Transverse colon (tissue), 4 donors: ENCODE measurements at regions not wholly inside any gene's neighbourhood (a gene's known extent, or its start where the extent isn't known, plus 50 kb on each side); places are given as distances from the start of the nearest gene placed in this dataset.

Source experiments
- DNase-seq: peaks from one replicate; pipeline ENCODE4 v3.0.0-alpha.2; 2019
- H3K27ac ChIP-seq, 4 donors: fragments of 200-600 bp; sonication (generic); 2 replicates each; pipeline ENCODE4 v1.5.1; 2016 to 2018; ENCODE audit warnings: inconsistent platforms in 4 of 4
- H3K27me3 ChIP-seq: fragments of 200-600 bp; sonication (generic); 2 replicates; pipeline ENCODE4 v1.5.1; 2017; ENCODE audit warnings: inconsistent platforms
- H3K36me3 ChIP-seq, 4 donors: fragments of 200-600 bp; sonication (generic); 2 replicates each; pipeline ENCODE4 v1.5.1; 2017 to 2019; ENCODE audit warnings: inconsistent platforms in 4 of 4
- H3K4me1 ChIP-seq, 4 donors: fragments of 200-600 bp; sonication (generic); 2 replicates each; pipeline ENCODE4 v1.5.1; 2017 to 2020; ENCODE audit warnings: inconsistent platforms in 4 of 4
- H3K4me3 ChIP-seq, 4 donors: fragments of 200-600 bp; sonication (generic); 1 replicate in 1 of 4; 2 replicates in 3 of 4; pipeline versions ENCODE4 v1.5.1 to v1.6.1; 2017 to 2019; ENCODE audit warnings: inconsistent platforms in 4 of 4
- H3K9me3 ChIP-seq, 2 donors: fragments of 200-600 bp; sonication (generic); 2 replicates each; pipeline ENCODE4 v1.5.1; 2017 to 2019; ENCODE audit warnings: inconsistent platforms in 2 of 2
- CTCF ChIP-seq, 5 experiments: fragments of 200-600 bp in 3 of 5; fragments of 450-650 bp in 2 of 5; sonication (generic) in 3 of 5; IDR thresholded peaks; 1 replicate in 2 of 5; 2 replicates in 3 of 5; pipeline ENCODE4 v1.5.1; 2016 to 2017; ENCODE audit warnings: antibody characterized with exemption in 5 of 5, inconsistent platforms in 3 of 5, mild to moderate bottlenecking in 2 of 5, moderate library complexity in 1 of 5
- EP300 ChIP-seq: sonication (generic); formaldehyde crosslinking; IDR thresholded peaks from one replicate; pipeline ENCODE4 v1.6.1; 2017; ENCODE audit warnings: antibody characterized with exemption, low read depth
- POLR2A ChIP-seq: fragments of 450-650 bp; IDR thresholded peaks from one replicate; pipeline ENCODE4 v1.6.1; 2016; ENCODE audit warnings: antibody characterized with exemption, mild to moderate bottlenecking, moderate library complexity
- POLR2AphosphoS5 ChIP-seq, 3 donors: sonication (generic); formaldehyde crosslinking; IDR thresholded peaks; one replicate each; pipeline ENCODE4 v1.6.1; 2016; ENCODE audit warnings: antibody characterized with exemption in 3 of 3
- WGBS, 2 donors: methylation state at CpG; one replicate each; pipeline ENCODE4 v1.1.5; 2018; ENCODE audit warnings: low coverage in 1 of 2; 5-methylcytosine and 5-hydroxymethylcytosine counted together
- in situ Hi-C, 4 donors: fragments of 200-750 bp; cut with MboI; loops; one replicate each; pipeline versions ENCODE4 v1.15.0 to v1.15.1; 2017; ENCODE audit warnings: low sequenced_read_pairs in 3 of 4, low pct_ligation_motif_present in 1 of 4, low pct_unique_long_range_greater_than_20kb in 1 of 4
- intact Hi-C: fragments of 100-400 bp; cut with DNase I; formaldehyde crosslinking; loops from one replicate; pipeline ENCODE4 v1.15.1; 2023; ENCODE audit warnings: low total_unique reads

GRCh38 chr13:107138486-107138885 lies 570.5 kb upstream of the ARGLU1 start:
- Histone ChIP-seq H3K4me3 (no peak overlapping the region), H3K27ac (no peak overlapping the region), H3K27me3 (no peaks in the 10 kb centered on the region), H3K9me3 (no peaks in the 10 kb centered on the region), H3K4me1 (no peaks in the 10 kb centered on the region), H3K36me3 (no peaks in the 10 kb centered on the region)
- intact Hi-C loops = no loop called here
- DNase-seq = no peak
- TF ChIP-seq CTCF (IDR thresholded peaks at IDR 0.05) = no peak
- TF ChIP-seq POLR2AphosphoS5 (IDR thresholded peaks at IDR 0.05) = no peak
- TF ChIP-seq EP300 = no peak
- TF ChIP-seq POLR2A = no peak
- in situ Hi-C loops = no loop called here
- WGBS, 2 donors = 80 to 87% methylated on average over 1 of the region's 1 CpG

GRCh38 chr13:107133950-107134349 lies 566.0 kb upstream of the ARGLU1 start:
- DNase-seq = no peak
- no peak overlapping the region for H3K4me3 ChIP-seq
- H3K27ac ChIP-seq = no peak overlapping the region
- 83 to 88% methylated on average over 5 of the region's 5 CpGs for WGBS, 2 donors
- H3K36me3 ChIP-seq = no peaks in the 10 kb centered on the region
- no peaks in the 10 kb centered on the region for H3K4me1 ChIP-seq
- H3K27me3 ChIP-seq = no peaks in the 10 kb centered on the region
- in situ Hi-C loops (no loop called here), intact Hi-C loops (no loop called here)
- no peaks in the 10 kb centered on the region for H3K9me3 ChIP-seq
- TF ChIP-seq EP300 (no peak), POLR2A (no peak), POLR2AphosphoS5 (IDR thresholded peaks at IDR 0.05) (no peak), CTCF (IDR thresholded peaks at IDR 0.05) (no peak)

- Histone ChIP-seq H3K36me3 (no peaks in the 10 kb centered on the region), H3K27ac (no peak overlapping the region), H3K9me3 (no peaks in the 10 kb centered on the region), H3K4me1 (no peaks in the 10 kb centered on the region), H3K4me3 (no peak overlapping the region), H3K27me3 (no peaks in the 10 kb centered on the region)
- 88 to 92% methylated on average over 1 of the region's 1 CpG for WGBS, 2 donors
- intact Hi-C loops = no loop called here
- no peak for TF ChIP-seq EP300
- TF ChIP-seq CTCF (IDR thresholded peaks at IDR 0.05) = no peak
- no peak for TF ChIP-seq POLR2AphosphoS5 (IDR thresholded peaks at IDR 0.05)
- no peak for TF ChIP-seq POLR2A
- no peak for DNase-seq
- in situ Hi-C loops = no loop called here
These were observed 562.6 kb upstream of the ARGLU1 start for GRCh38 chr13:107130566-107130965.

GRCh38 chr13:107124730-107125129 lies 556.8 kb upstream of the ARGLU1 start:
- in situ Hi-C loops (no loop called here), intact Hi-C loops (no loop called here)
- no peak overlapping the region for H3K4me3 ChIP-seq
- H3K27ac ChIP-seq = no peak overlapping the region
- DNase-seq = no peak
- H3K4me1 ChIP-seq = peaks cover 0 to 7% (median 2%) of the 10 kb centered on the region in 4 donors
- no peaks in the 10 kb centered on the region for H3K36me3 ChIP-seq
- no peaks in the 10 kb centered on the region for H3K27me3 ChIP-seq
- no peak for TF ChIP-seq POLR2A
- TF ChIP-seq EP300 = no peak
- no peak for TF ChIP-seq CTCF (IDR thresholded peaks at IDR 0.05)
- no peak for TF ChIP-seq POLR2AphosphoS5 (IDR thresholded peaks at IDR 0.05)
- 34 to 35% methylated on average over 5 of the region's 5 CpGs for WGBS, 2 donors
- no peaks in the 10 kb centered on the region for H3K9me3 ChIP-seq
